Hepatocyte (in vitro differentiated cells): ENCODE measurements at regions not wholly inside any gene's neighbourhood (a gene's known extent, or its start where the extent isn't known, plus 50 kb on each side); places are given as distances from the start of the nearest gene placed in this dataset.

ENCODE experiments used
- DNase-seq: peaks from one replicate; pipeline ENCODE4 v3.0.0-alpha.2; 2016; ENCODE audit warnings: low spot score
- H2AFZ ChIP-seq: fragments of 200-600 bp; sonication (generic); 2 replicates; pipeline ENCODE4 v1.6.0; 2016; ENCODE audit warnings: antibody characterized with exemption, mild to moderate bottlenecking
- H3K27ac ChIP-seq: fragments of 200-600 bp; sonication (generic); 2 replicates; pipeline ENCODE4 v1.5.1; 2016; ENCODE audit warnings: mild to moderate bottlenecking
- H3K27me3 ChIP-seq: fragments of 200-600 bp; sonication (generic); 2 replicates; pipeline ENCODE4 v1.6.1; 2016
- H3K36me3 ChIP-seq: fragments of 200-600 bp; sonication (generic); replicated peaks from 2 replicates; pipeline ENCODE4 v1.5.1; 2016; ENCODE audit warnings: low read depth; ENCODE audit not compliant: insufficient read depth
- H3K4me1 ChIP-seq: fragments of 200-600 bp; sonication (generic); 2 replicates; pipeline ENCODE4 v1.5.1; 2016; ENCODE audit warnings: mild to moderate bottlenecking, moderate library complexity; ENCODE audit not compliant: insufficient read depth
- H3K4me2 ChIP-seq: fragments of 200-600 bp; sonication (generic); 2 replicates; pipeline ENCODE4 v1.6.0; 2016
- H3K4me3 ChIP-seq: fragments of 200-600 bp; sonication (generic); 2 replicates; pipeline ENCODE4 v1.5.1; 2016; ENCODE audit warnings: mild to moderate bottlenecking
- H3K79me2 ChIP-seq: fragments of 200-600 bp; sonication (generic); 2 replicates; pipeline ENCODE4 v1.6.0; 2017; ENCODE audit warnings: mild to moderate bottlenecking
- H3K9me2 ChIP-seq: fragments of 200-600 bp; sonication (generic); replicated peaks from 2 replicates; pipeline ENCODE4 v1.6.0; 2017; ENCODE audit warnings: mild to moderate bottlenecking; ENCODE audit not compliant: insufficient read depth
- H3K9me3 ChIP-seq: fragments of 200-600 bp; sonication (generic); 2 replicates; pipeline ENCODE4 v1.5.1; 2016; ENCODE audit warnings: low read depth, mild to moderate bottlenecking
- H4K20me1 ChIP-seq: fragments of 200-600 bp; sonication (generic); 2 replicates; pipeline ENCODE4 v1.6.0; 2016; ENCODE audit warnings: mild to moderate bottlenecking; ENCODE audit not compliant: insufficient read depth, poor library complexity, severe bottlenecking
- CTCF ChIP-seq: fragments of 200-600 bp; sonication (generic); IDR thresholded peaks from 2 replicates; pipeline ENCODE4 v1.5.1; 2016; ENCODE audit warnings: antibody characterized with exemption, mild to moderate bottlenecking; ENCODE audit not compliant: poor library complexity
- EZH2 ChIP-seq: fragments of 200-600 bp; sonication (generic); IDR thresholded peaks from 2 replicates; pipeline ENCODE4 v1.6.1; 2016; ENCODE audit warnings: antibody characterized with exemption, mild to moderate bottlenecking, borderline replicate concordance
- EZH2phosphoT487 ChIP-seq: fragments of 200-600 bp; sonication (generic); IDR thresholded peaks from one replicate; pipeline ENCODE4 v1.6.1; 2018; ENCODE audit warnings: antibody characterized with exemption, mild to moderate bottlenecking, low read depth, moderate library complexity; ENCODE audit not compliant: unreplicated experiment, severe bottlenecking
- WGBS: methylation state at CpG from one replicate; pipeline ENCODE4 v1.1.6; 2016; ENCODE audit warnings: low lambda C conversion rate; ENCODE audit errors: missing lambda C conversion rate; 5-methylcytosine and 5-hydroxymethylcytosine counted together

DNA sequence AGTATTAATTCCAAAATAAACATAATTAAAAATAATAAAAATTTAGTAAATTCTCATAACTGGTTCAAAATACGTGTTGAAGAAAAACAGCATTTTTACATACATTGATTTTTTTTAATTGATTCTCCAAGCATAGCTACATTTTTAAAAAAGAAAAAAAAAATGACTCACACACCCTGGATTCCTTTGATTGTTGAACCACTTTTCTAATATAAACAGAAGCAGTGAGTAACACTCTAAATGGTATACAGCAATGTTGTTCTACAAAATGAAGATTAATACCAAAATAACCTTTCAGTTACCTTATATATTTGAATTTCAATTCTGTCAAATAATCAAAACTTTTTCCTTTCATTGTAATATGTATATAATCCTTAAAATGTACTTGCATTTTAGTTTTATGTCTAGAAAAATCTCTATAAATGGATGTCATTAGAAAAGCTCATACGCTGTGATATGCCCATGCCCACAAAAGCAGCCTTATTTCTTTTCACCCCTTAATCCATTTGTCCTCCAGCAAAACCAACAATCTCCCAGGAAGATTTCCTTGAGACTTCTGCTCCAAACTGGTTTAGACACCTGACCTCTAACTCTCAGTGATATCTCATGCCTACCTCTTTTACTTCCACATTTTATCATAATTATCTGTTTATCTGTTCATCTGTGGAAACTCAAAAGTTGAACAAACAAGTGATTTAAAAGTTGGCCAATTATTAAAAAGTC is 246.4 kb upstream of the NR5A2 start:
- Histone ChIP-seq H3K27me3 (no peaks in the 10 kb centered on the region), H3K27ac (no peak overlapping the region), H4K20me1 (no peaks in the 10 kb centered on the region), H3K36me3 (no peaks in the 10 kb centered on the region), H3K9me3 (no peaks in the 10 kb centered on the region), H3K4me2 (no peak overlapping the region), H3K4me1 (no peaks in the 10 kb centered on the region), H3K9me2 (no peaks in the 10 kb centered on the region), H2AFZ (no peak overlapping the region), H3K4me3 (no peak overlapping the region), H3K79me2 (no peaks in the 10 kb centered on the region)
- WGBS: 98% methylated on average over 2 of the region's 2 CpGs
- TF ChIP-seq CTCF (no peak), EZH2phosphoT487 (no peak), EZH2 (no peak)
- no peak for DNase-seq

DNA sequence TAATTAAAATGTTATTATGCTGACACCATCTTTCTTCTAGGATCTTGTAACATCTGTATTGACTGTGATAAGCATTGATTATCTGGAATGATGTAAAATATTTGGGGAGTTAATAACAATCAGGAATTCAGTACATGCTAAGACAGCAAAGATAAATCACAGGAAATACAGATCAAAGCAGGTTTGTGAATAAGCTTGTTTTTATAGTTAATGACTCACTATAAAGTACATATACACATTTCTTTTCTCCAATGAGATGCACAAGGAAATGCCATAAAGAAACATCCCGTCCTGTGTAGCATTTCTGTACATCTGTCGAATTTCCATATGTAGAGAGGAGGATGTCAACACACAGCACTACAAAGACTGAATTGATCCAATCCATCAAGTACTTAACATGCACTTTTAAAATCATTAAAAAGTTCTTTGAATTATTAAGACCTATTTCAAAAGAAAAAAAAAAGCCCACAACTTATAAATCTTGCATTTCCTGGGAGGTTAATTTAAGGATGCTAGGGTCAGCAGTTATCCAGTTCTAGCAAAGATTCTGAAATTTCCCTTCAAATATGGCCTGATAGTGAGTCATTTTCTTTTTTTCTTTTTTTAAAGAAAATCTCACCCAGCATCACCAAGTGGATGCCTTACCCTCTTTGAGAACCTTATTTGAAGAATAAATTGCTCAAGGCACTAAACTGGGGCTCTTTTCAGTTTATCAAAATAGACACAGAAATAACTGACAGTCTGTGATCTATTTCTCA is 243.2 kb upstream of the NR5A2 start:
- H3K36me3 ChIP-seq: no peaks in the 10 kb centered on the region
- WGBS: 52% methylated on average over 2 of the region's 2 CpGs
- TF ChIP-seq EZH2phosphoT487: no peak
- TF ChIP-seq CTCF: no peak
- no peak for TF ChIP-seq EZH2
- no peak for DNase-seq
- no peaks in the 10 kb centered on the region for H3K4me1 ChIP-seq
- H3K4me2 ChIP-seq: no peak overlapping the region
- no peaks in the 10 kb centered on the region for H3K27me3 ChIP-seq
- no peaks in the 10 kb centered on the region for H4K20me1 ChIP-seq
- no peaks in the 10 kb centered on the region for H3K9me3 ChIP-seq
- no peak overlapping the region for H3K4me3 ChIP-seq
- no peaks in the 10 kb centered on the region for H3K9me2 ChIP-seq
- no peaks in the 10 kb centered on the region for H3K79me2 ChIP-seq
- no peak overlapping the region for H2AFZ ChIP-seq
- H3K27ac ChIP-seq: no peak overlapping the region

DNA sequence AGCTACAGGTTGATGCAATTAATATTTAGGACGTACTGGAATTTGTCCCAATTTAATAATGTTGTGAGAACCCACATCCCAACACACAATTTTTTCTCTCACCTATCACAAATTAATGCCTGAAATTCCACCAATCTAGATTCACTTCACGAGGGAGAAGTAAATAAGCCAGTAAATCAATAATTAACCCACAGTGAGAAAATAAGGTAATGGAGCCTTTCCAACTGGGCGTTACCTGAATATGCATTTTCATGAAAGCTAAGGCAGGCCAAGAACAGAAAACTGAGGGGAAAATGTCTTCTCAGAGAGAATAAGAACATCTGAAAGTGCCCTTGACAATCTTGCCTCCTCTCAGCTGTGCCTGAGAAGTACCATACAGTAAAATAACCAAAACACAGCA is 240.8 kb upstream of the NR5A2 start:
- H3K4me2 ChIP-seq: no peak overlapping the region

More for the DNA sequence above, 240.8 kb upstream of the NR5A2 start:
- H3K27ac ChIP-seq: no peak overlapping the region
- H3K9me3 ChIP-seq: no peaks in the 10 kb centered on the region
- no peak overlapping the region for H3K4me3 ChIP-seq
- no peaks in the 10 kb centered on the region for H4K20me1 ChIP-seq
- H3K27me3 ChIP-seq: no peaks in the 10 kb centered on the region
- DNase-seq: no peak
- no peaks in the 10 kb centered on the region for H3K36me3 ChIP-seq
- no peaks in the 10 kb centered on the region for H3K9me2 ChIP-seq
- H3K4me1 ChIP-seq: no peaks in the 10 kb centered on the region
- WGBS: 72% methylated on average over 3 of the region's 3 CpGs
- TF ChIP-seq CTCF (no peak), EZH2phosphoT487 (no peak), EZH2 (no peak)
- no peaks in the 10 kb centered on the region for H3K79me2 ChIP-seq
- H2AFZ ChIP-seq: no peak overlapping the region
